ENCODE measurements at regions not wholly inside any gene's neighbourhood (a gene's known extent, or its start where the extent isn't known, plus 50 kb on each side); places are given as distances from the start of the nearest gene placed in this dataset.

DNA sequence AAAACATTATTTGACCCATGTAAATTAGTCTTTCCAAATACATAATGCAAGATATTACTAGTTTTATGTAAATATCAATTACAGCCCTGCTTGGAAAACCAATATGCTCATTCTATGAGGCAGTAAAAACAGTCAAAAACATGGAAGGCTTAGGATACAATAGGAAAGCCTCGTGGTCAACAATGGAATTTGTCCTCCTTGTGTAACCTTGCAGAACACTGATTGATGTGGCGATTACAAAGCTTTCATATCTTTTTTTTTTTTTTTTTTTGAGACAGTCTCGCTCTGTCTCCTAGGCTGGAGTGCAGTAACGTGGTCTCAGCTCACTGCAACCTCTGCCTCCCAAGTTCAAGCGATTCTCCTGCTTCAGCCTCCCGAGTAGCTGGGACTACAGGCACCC lies 157.3 kb upstream of the BET1 start:
- no peaks in the 10 kb centered on the region for H3K4me1 ChIP-seq
- TF ChIP-seq POLR2A (IDR thresholded peaks at IDR 0.05): no peak
- TF ChIP-seq, protein P1, sequence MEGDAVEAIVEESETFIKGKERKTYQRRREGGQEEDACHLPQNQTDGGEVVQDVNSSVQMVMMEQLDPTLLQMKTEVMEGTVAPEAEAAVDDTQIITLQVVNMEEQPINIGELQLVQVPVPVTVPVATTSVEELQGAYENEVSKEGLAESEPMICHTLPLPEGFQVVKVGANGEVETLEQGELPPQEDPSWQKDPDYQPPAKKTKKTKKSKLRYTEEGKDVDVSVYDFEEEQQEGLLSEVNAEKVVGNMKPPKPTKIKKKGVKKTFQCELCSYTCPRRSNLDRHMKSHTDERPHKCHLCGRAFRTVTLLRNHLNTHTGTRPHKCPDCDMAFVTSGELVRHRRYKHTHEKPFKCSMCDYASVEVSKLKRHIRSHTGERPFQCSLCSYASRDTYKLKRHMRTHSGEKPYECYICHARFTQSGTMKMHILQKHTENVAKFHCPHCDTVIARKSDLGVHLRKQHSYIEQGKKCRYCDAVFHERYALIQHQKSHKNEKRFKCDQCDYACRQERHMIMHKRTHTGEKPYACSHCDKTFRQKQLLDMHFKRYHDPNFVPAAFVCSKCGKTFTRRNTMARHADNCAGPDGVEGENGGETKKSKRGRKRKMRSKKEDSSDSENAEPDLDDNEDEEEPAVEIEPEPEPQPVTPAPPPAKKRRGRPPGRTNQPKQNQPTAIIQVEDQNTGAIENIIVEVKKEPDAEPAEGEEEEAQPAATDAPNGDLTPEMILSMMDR (IDR thresholded peaks at IDR 0.05): no peak
- no peaks in the 10 kb centered on the region for H3K36me3 ChIP-seq
- H3K27me3 ChIP-seq: no peaks in the 10 kb centered on the region
- peaks cover 0 to 2% of the 10 kb centered on the region in 2 donors for H3K9me3 ChIP-seq
- DNase-seq: no peak
- no peak overlapping the region for H3K27ac ChIP-seq
- H3K4me3 ChIP-seq: no peak overlapping the region
- intact Hi-C loops (cut with DNase I; ENCODE audit: low total_unique reads): no loop called here

DNA sequence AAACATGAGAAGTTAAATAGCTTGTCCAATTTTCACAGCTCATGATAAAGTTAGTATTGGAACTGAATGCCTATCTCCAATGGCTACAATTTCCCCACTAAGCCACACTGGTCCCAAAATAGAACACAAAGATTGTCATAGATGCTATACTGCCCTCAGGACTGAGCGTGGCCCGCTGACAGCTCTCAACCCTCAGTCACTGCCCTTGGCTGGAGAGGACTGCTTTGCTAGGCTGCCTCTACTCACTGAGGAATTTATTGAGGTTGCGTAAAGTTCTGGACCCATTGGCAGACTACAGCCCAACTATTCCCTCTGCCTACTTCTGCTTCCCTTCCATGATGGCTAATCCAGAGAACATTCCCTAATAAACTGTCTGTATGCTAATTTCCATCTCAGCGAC lies 165.5 kb upstream of the BET1 start:
- Histone ChIP-seq H3K4me3 (no peak overlapping the region), H3K36me3 (no peaks in the 10 kb centered on the region), H3K9me3 (peaks cover 0 to 2% of the 10 kb centered on the region in 2 donors), H3K27me3 (no peaks in the 10 kb centered on the region), H3K4me1 (no peaks in the 10 kb centered on the region), H3K27ac (no peak overlapping the region)
- TF ChIP-seq POLR2A (IDR thresholded peaks at IDR 0.05): no peak
- TF ChIP-seq, protein P1 (IDR thresholded peaks at IDR 0.05): no peak
- no peak for DNase-seq
- intact Hi-C loops (cut with DNase I; ENCODE audit: low total_unique reads): no loop called here

DNA sequence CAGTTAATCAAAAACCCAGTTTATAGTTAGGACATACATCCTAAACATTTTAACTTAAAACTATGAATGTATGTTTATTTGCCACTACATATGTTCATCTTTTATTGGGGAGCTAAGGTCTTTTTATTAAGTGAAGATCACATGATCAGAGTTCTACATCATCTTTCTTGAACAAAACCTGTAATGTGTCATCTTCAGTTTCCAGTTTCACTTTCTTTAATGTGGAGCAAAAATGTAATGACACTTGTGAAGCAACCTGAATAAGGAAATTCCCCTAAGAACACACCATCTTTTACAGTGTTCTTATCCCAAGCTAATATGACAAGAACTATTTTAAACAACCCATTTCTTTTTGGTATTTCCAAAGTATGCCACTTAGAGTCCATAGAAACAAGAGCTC lies 166.7 kb upstream of the BET1 start:
- Histone ChIP-seq H3K4me1 (no peaks in the 10 kb centered on the region), H3K9me3 (no peaks in the 10 kb centered on the region), H3K27me3 (no peaks in the 10 kb centered on the region), H3K36me3 (no peaks in the 10 kb centered on the region), H3K27ac (no peak overlapping the region), H3K4me3 (no peak overlapping the region)
- TF ChIP-seq, protein P1 (IDR thresholded peaks at IDR 0.05): no peak
- no peak for TF ChIP-seq POLR2A (IDR thresholded peaks at IDR 0.05)
- intact Hi-C loops (cut with DNase I; ENCODE audit: low total_unique reads): no loop called here
- no peak for DNase-seq

DNA sequence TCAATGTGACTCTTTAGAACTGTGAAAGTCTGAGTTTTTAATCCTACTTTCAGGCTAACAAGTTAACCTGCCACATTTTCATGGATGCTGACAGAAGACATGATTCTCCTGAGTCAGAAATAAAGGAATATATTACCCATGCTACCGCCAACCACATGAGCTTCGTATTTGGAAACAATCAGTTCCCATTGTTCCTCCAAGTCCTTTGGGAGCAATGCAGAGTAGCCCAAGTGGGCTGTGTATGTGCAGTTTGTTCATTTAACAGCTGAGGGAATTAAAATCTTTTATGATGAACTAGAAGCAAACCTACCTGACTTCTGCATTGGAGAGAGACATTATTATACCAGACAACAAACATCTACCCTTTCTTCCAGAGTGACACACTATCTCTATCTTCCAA lies 169.3 kb upstream of the BET1 start:
- no peaks in the 10 kb centered on the region for H3K9me3 ChIP-seq
- no peaks in the 10 kb centered on the region for H3K4me1 ChIP-seq
- H3K27me3 ChIP-seq: no peaks in the 10 kb centered on the region
- no peak for DNase-seq
- H3K36me3 ChIP-seq: no peaks in the 10 kb centered on the region
- intact Hi-C loops (cut with DNase I; ENCODE audit: low total_unique reads): no loop called here
- TF ChIP-seq, protein P1 (IDR thresholded peaks at IDR 0.05): no peak
- TF ChIP-seq POLR2A (IDR thresholded peaks at IDR 0.05): no peak
- H3K4me3 ChIP-seq: no peak overlapping the region
- H3K27ac ChIP-seq: no peak overlapping the region

DNA sequence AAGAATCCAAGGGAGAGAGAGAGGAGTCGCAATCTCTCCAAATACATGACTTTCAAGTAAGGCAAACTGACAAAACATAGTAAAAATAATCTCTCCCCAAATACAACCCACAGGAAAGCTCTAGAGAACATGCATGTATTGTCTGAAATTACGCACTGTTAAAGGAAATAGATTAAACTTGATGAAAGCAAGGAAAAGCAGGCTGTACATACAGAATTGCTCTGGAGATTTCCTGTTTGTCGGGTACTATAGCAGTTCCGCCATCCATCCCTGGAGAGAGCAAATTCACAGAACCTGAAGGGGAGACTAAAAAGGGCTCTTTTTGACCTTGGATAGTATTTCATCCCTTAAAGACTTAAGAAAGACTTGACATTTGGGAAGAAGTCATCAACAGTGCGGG lies 170.2 kb upstream of the BET1 start:
- Histone ChIP-seq H3K9me3 (no peaks in the 10 kb centered on the region), H3K4me1 (no peaks in the 10 kb centered on the region), H3K27ac (no peak overlapping the region), H3K36me3 (no peaks in the 10 kb centered on the region), H3K27me3 (no peaks in the 10 kb centered on the region), H3K4me3 (no peak overlapping the region)
- TF ChIP-seq, protein P1 (IDR thresholded peaks at IDR 0.05): no peak
- TF ChIP-seq POLR2A (IDR thresholded peaks at IDR 0.05): no peak
- intact Hi-C loops (cut with DNase I; ENCODE audit: low total_unique reads): no loop called here
- no peak for DNase-seq

Measured in uterus (tissue), 3 donors.